ENCODE measurements at regions not wholly inside any gene's neighbourhood (a gene's known extent, or its start where the extent isn't known, plus 50 kb on each side); places are given as distances from the start of the nearest gene placed in this dataset.
"Not testable (repeated sequence)": the region's sequence is repeated elsewhere in the genome, so short reads cannot be mapped to it uniquely, and the experiment has no call there.

GRCh38 chrX:125690522-125690921 is 370.9 kb downstream of the TEX13C start:
- not testable (repeated sequence) for TF ChIP-seq CTCF (IDR thresholded peaks at IDR 0.05; ENCODE audit: low read length); EZH2 (IDR thresholded peaks at IDR 0.05; ENCODE audit: borderline replicate concordance, low read length)
